ENCODE measurements at regions not wholly inside any gene's neighbourhood (a gene's known extent, or its start where the extent isn't known, plus 50 kb on each side); places are given as distances from the start of the nearest gene placed in this dataset.

- TF ChIP-seq POLR2A (IDR thresholded peaks at IDR 0.05; ENCODE audit: low read depth, low read length) (no peak), POLR2AphosphoS5 (IDR thresholded peaks at IDR 0.05; ENCODE audit: low read depth, low read length) (no peak), SPI1 (IDR thresholded peaks at IDR 0.05; ENCODE audit: low read depth, low read length) (no peak), TAF1 (IDR thresholded peaks at IDR 0.05; ENCODE audit: low read depth, low read length) (no peak), PAX5 (IDR thresholded peaks at IDR 0.05; ENCODE audit: insufficient read depth, low read length, severe bottlenecking) (no peak)
Observed at GRCh38 chr7:106457678-106458077, 172.9 kb upstream of the NAMPT start.

All from GM12891 (cell line).